NCI-H526 treated with DMSO at 0.1 percent for 48 hours (cell line): ENCODE measurements at regions not wholly inside any gene's neighbourhood (a gene's known extent, or its start where the extent isn't known, plus 50 kb on each side); places are given as distances from the start of the nearest gene placed in this dataset.

Experiments used
- DNase-seq: peaks from one replicate; lab custom pipeline; 2025; lab: John Stamatoyannopoulos, UW

DNA sequence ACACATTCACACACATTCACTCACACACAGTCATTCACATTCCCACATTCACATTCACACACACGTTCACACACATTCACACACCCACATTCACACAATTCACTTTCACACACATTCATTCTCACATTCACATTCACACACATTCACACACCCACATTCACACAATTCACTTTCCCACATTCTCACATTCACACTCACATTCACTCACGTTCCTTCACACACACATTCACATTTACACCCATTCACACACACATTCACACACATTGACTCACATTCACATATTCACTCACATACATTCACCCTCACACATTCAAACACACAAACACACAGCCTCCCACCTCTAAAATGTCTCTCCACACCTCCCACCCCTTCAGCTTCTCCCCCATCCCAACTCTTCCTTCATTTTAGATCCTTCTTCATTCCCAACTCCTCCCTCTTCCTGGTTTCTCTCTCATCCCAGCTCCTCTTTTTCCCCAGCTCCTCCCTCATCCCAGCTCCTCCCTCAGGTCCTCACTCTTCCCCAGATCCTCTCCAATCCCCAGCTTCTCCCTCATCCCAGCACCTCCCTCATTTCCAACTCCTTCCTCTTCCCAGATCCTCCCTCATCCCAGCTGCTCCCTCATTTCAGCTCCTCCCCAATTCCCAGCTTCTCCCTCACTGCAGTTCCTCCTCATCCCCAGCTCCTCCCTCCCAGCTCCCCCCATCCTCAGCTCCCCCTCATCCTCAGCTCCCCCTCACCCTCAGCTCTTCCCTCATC is 111.0 kb downstream of the FAM53A start:
- no peak for DNase-seq

DNA sequence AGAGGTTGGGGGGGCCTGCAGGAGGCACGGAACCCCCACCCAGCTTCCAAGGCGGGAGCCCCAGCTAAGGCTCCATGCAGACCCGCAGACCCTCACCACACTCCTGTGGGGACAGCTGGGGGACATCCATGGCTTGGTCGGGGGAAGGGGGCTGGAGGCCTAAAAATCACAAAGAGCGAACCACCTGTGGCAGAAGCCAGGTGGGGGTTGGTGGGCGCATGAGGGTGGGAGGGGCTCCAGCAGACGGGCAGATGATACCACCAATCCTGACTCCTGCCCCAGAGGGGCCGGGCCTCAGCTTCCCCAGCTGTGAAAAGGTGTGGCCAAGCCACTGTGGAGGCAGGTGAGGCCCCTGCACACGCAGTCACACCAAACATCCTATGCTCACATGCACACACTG is 111.6 kb downstream of the FAM53A start:
- no peak for DNase-seq

DNA sequence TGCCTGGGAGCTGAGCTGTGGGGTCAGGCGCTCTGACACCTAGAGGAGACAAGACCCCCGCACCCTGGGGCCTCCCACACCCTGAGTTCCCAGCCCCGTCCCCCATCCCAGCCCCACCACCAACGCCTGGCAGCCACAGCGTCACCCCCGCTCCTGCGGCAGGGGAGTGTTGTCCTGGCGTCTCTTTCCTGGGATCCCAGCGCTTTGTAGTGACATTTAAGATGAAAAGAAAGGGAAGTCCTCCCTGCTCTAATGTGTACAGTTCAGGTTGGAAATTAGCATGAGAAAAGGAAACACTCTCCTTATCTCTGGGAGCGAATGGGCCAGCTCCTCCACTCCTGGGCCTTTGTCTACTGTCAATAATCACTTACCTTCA is 112.1 kb downstream of the FAM53A start:
- DNase-seq, result no peak

DNA sequence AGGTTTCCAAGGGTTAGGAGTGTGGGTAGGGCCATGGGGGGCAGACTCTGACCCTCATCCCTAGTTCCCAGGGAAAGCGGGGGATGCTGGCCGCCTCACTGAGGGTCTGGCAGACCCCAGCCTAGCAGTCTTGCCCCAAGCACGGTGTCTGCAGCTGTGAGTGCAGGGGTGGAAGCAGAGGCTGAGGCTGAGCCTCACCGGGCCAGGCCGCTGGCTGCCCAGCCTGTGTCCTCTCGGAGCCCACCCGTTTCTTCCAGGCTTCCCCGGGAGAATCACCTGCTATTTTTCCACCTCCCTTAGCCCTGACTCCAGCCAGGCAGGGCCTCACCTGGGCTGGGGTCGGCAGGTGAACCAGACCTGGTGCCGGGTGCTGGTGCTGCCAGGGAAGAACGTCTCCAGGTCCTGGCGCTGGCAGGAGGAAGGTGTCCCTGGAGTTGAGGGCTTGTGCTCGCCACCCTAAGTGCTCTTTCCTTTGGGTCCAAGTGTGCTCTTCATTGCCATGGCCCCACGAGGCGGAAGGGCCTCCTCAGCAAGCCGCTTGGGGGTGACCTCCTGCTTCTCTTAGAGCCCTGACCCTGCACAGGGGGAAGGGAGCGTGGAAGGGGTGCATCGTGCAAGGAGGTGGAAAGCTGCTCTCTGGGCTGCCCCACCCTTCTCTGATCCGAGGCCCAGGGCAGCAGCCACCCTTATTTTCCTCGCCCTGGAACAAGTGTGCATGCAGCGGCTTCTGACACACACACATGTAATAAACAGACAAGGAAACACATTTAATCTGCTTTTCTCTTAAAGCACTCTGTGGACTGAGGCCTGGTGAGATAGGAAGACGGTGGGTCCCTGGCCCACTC is 112.7 kb downstream of the FAM53A start:
- DNase-seq, result no peak

DNA sequence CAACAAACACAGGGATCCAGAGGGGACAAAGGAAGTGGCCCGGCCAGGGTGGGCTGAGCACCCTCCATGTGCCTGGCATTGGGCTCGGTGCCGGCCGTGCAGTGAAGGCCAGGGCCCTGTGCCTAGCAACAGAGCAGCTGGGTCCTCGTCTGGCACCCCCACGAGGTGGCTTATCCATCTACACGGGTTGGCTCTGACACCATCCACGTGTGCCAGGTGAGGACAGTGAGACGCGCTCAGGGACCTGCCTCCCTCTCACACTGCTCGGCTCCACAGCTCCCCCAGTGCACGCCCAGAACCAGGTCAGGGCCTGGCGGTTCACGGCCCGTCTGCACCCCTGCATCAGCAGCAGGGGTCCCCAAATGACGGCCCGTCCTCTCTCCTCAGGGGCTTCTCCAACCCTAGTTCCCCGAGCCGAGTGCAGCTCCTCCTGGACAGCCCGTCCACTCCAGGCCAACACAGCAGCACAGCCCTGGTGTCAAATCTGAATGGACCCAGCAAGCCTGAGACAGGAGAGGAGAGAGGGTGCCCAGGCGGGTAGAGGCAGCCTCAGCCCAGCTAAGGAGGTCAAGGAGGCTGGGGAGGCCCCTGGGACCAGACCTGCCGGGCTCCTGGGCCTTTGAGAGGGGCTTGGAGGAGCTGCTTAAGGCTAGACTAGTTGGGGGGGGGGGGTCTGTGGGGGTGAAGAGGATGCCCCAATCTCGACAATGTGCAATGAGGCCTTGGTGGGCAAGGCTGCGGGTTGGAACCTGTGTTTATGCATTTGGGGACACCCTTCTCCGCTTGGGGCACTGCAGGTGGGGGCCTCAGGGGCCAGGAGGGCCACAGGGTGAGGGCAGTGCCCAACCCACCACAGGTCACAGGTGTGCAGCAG is 113.6 kb downstream of the FAM53A start:
- DNase-seq, result no peak

DNA sequence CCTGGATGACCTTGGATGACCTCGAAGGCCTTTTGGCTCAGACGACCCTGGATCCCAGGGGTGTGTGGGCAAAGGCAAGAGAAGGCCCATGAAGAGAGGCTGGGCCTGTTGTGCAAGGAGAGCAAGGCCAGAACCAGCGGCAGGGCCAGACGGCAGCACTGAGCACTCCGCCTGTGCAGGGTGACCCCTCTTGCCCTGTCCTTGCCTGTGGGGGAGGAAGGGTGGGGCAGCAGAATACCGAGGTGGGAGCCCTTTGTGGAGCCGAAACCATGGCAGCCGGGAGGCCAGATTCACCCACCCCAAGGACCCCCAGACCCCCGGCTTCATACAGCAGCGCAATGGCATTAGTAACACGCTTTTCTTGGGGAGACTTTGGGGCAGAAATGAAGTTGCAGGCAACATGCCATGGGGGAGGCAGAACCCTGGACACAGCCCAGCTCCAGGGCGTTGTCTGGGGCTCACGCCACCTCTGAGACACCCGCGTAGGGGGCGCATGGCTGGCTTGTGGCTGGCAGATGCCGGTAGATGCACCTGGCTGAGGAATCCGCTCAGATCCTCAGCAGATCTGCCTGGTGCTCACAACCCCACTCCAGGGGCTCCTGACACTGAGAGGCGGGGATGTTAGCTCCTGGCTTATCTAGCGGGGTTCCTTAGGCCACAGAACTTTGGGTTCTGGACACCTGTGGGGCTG is 114.5 kb downstream of the FAM53A start:
- no peak for DNase-seq

DNA sequence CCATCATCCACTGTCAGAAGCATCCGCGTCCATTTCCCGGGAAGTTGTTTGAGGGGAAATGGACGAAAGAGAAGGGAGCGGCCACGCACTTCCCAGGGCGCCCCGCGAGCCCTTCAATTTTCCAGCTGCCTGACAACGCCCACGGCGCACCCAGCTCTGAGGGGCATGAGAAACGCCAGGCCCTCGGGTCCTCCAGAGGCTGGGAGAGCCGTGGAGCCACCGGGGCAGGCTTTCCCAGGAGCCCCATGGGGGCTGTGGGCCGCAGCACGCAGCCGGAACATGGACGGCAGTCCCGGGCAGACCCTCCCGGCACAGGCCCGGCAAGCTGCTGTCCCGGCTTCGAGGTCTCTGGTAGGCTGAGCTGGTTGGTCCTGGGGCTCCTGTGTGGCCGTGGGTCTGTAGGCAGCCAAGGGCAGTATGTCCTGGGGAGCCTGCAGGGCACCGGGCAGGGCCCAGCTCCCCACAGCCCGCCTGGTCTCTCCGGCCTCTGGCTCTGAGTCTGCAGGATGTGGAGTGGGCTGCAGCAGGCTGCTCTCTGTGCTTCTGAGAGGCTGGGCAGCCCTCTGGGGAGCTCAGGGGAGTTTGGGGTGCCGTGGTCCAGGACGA is 115.2 kb downstream of the FAM53A start:
- no peak for DNase-seq

DNA sequence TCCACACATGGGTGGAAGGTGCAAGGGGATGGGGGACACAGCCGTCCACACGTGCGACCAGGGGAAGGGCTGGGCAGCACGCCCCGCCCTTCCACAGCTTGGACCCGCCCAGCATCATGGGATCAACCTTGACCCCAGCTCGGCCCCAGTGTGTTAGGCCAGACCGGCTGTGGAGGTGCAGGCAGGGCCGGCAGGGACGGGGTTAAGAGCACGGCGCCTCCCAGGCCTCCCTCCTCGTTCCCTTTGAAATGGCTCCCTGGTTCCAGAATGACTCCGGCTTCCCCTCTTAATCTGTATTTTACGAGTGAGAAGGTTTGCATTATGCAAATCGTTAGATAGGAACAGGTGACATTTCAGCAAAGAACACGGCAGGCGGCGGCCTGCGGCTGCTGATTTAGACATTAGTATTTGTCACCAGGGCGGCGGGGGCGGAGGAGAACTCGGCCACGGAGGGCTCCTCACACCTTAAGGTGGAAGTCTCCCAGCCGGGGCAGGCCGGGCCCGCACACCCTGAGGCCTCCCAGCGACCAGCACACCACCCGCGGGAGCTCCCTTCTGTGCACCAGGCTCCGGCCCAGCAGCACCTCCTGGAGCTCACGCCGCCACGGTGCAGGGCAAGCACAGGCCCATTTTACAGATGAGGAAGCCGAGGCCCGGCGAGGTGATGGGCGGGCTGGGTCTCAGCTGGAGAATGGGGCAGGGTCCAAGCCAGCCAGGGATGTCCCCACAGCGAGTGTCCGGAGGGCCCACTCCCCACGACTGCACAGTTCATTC is 116.1 kb downstream of the FAM53A start:
- DNase-seq, result peak; percentile 97

DNA sequence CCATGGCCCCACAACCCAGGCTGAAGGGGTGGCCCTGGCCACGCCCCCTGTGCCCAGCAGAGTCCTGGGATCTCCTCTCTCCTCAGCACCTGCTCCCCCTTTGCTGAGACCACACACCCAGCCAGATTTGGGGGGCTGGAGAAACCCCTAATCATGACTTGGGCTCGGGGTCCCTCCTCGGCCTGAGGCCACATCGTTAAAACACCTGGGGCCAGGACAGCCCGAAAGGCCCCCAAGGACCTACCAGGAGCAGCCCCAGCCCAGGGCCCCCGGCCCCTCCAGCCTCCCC is 116.7 kb downstream of the FAM53A start:
- no peak for DNase-seq

DNA sequence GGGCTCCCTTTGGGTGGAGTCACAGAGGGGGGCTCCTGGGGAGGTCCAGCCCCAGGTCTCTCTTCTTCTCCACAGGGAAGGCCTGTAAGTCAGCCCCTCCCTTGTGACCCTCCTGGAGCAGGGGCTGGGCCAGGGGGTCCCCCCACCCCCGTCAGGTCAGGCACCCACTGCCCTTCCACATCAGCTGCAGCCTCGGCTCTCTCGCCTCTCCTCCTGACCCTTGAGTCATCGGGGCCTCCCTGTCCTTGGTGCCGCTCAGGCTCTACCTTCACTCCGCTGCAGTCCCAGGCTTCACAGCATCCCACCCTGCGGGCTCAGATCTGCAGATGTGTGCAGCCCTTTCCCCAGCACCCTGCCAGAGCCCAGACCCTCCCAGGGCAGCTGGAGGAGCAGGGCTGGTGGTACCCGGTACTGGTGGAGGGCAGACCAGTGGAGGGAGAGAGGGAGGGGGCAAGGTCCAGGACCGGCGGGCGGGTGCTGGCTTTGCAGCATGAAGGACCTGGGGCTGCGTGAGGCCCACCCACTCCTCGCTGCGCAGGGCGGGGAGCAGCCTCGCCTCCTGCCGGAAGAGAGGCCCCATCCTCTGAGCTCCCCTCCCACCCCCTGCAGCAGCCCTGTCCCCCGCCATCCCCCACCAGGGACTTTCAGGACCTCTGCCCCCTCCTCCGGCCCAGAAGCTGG is 117.1 kb downstream of the FAM53A start:
- DNase-seq, result no peak

DNA sequence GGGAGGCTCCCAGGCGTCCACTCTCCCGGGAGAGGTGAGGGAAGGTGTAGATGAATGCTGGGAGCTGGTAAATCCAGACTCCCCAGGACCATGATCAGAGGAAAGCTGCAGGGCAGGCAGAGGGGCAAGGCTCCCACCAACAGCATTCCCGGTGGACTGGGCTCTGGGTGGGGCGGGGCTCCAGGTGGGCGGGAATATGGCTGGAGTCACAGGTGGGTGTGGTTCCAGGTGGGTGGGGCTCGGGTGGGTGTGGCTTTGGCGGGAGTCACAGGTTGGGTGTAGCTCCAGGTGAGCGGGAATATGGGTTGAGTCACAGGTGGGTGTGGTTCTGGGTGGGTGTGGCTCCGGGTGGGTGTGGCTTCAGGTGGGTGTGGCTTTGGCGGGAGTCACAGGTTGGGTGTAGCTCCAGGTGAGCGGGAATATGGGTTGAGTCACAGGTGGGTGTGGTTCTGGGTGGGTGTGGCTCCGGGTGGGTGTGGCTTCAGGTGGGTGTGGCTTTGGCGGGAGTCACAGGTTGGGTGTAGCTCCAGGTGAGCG is 117.7 kb downstream of the FAM53A start:
- DNase-seq, result peak; percentile 31

DNA sequence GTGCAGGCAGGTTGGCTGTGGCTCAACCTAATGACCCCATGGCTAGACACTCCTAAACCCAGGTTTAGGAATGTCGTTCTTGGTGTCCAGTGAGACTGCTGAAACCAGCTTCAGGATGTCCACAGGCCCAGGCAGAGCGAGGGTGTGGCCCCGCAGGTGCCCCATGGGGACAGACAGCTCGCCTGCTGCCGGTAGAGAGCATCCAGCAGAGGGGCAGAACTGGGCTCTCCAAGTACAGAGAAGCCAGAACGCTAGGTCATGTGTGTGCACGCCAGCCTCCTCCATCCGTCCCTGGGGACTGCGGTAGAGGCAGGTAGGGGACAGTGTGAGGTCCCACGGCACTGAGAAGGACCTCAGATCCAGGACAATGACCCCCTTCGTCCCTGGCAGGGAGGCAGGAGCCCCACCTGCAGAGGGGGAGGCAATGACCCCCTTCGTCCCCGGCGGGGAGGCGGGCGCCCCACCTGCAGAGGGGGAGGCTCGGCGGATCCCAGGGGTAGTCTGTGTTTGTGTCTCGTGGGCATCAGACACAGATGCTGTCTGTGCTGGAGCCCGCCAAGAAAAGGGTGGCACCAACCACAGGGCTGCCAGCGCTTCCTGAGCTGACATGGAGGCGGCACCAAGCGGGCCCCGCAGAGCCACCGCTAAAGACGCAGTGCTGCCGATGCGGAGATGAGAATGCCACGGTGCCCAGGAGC is 118.4 kb downstream of the FAM53A start:
- DNase-seq, result no peak

DNA sequence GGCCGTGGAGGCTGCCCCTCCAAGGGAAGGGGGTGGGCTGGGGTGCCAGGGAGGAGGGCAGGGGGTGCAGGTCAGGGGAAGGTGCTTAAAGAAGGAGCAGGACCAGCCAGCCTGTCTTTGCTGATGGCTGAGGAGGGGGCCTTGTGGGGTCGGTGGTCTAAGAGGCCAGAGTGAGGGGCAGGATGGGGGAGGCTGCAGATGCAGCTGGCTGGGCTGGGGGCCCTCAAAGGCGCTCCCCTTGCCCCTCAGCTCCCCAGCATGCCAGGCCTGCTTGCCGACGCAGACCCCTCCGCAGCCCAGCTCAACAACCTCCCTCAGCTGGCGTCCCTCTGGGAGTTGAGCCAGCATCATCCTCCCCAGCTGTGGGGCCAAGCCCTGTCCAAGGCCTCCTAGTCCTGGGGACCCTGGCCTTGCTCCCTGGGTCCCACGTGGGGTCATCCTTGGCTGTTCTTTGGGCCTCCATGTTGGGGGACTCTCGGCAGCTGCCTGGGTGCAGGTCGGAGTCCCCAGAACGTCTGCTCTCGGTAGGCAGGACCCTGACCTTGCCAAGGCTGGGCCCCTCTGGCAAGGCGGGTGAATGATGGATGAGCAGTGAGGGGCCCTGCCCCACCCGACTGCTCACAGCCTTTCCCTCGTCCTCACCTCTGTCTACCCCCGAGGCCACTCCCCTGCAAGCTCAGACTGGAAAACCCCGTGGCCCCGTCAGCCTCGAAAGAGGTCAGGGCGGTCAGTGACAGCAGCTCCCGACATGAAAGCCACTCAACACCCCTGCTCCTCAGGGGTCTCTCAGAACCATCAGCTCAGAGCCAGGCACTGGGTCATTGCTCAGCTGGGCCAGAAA is 119.4 kb downstream of the FAM53A start:
- DNase-seq, result no peak

DNA sequence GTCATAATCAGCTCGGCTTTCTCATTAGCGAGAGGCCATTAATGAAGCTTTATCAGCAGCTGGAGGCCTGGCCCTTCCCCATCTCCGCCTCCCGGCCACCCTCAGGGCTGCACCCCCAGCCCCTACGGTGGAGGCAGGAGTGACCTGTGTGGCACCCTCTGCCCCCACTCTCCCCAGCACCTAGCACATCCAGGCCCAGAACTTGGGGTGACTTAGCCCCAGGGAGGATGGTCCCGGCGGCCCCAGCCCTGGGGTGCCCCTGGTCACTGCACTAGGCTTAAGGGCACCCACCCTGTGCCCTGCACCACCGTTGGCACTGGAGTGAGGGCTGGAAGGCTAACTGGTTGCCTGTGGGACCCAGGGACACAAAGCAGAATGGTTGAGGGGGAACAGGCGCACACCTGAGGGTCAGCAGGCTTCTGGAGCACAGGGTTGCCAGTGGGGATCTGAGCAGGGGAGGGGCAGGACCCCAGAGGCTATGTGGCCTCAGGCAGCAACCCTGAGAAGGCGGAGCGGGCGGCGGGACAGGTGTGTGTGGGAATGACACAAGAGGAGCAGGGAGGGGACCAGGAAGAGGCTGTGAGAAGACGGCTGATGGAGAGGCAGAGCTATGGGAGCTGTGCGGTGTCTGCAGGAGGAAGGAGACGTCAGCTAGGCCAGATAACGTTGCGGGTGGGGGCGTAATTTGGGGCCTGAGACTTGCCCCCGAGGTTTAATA is 120.2 kb downstream of the FAM53A start:
- no peak for DNase-seq

DNA sequence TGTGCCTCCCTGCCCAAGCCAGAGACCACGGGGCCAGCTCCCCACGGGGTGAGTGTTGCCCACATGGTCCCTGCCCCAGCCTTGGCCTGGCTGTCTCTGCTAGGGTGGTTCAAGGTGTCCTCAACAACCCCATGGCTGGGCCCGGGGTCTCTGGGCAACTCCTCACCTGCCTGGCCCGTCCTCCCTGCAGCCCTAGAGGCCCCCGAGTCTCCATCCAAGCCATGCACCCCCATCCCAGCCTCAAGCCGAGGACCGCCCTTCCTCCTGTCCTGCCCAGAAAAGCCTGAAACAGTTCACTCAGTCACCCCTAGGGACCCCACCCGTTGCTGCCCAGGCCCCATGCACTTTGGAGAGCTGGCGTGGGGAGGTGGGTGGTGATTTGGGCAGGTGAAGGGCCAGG is 120.9 kb downstream of the FAM53A start:
- DNase-seq, result no peak

DNA sequence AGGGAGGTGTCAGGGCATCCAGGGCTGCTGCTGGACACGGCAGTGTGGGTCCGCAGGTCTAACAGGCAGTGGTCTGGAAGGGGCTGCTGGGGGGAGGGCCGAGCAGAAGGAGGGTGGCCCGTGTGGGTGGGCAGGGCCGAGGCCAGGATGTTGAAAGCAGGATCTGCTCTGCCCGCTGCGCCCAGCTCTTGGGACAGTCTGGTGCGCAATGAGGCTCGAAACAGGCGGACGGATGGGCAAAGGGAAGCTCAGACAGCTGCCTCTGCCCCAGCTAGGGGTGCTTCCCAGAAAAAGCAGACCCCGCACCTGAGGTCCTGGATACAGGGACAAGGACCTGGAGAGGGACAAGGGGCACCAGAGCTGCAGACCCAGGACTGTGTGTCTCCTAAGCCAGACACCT is 121.3 kb downstream of the FAM53A start:
- no peak for DNase-seq

DNA sequence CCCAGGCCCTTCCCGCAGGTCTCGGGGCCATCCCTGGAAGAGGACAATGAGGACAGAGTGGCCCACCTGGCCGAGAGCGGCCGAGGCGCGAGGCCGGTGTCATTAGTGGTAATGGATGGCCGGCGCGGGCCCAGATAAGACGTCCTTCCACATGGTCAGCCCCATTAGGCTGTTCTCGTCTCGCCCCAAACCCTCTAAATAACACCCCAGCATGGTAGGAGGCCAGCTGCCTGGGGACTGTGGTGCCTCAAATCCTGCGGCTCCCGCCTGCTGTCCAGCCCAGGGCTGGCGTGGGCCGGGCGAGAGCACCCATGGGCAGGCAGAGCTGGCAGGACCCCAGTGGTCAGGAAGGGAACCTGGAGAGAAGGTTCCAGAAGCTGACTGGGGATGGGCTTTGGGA is 121.7 kb downstream of the FAM53A start:
- no peak for DNase-seq
